GM21390 (cell line): ENCODE measurements at regions not wholly inside any gene's neighbourhood (a gene's known extent, or its start where the extent isn't known, plus 50 kb on each side); places are given as distances from the start of the nearest gene placed in this dataset.
A peak's percentile ranks its signal among the peaks of the same experiment; 100 is the strongest.

ENCODE experiments used
- ATAC-seq: cut with Tn5 transposase; IDR thresholded peaks from one replicate; pipeline ENCODE4 v1.9.1; 2021; ENCODE audit not compliant: unreplicated experiment

DNA sequence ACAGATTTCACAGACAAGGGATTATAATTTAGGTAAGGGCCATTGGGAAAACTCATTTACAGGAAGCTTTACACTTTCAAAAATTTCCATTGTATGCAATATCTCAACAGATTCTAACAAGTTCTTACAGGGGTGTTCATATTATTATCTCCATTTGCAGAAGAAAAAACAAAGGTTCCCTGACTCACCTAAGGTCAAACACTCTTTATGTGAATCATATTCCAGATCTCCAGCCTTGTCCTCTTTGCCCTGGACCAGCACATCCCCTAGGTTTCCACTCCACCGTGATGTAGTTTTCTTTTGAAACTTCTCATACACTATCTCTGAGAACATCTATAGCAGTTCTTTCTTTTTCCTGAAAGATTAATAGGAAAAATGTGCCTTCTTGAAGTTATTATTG, 96.4 kb upstream of the HS3ST1 start:
- no peak for ATAC-seq

DNA sequence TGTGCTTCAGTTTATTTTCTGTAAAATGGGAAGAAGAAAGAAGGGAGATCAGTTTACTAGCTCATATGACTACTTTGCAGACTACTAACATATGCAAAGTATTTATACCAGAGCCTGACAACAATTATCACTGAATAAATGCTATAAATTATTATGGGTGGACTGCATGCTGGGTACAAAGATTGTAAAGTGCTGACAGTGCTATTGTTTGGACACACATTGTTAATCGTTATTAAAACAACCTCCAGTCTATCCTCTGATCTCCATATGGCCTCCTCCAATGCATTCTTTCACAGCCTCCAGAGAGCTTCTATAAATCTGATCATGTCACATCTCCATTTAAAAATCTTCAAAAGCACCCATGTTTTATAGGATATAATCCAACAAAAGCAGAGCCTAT, 90.1 kb upstream of the HS3ST1 start:
- ATAC-seq: no peak

DNA sequence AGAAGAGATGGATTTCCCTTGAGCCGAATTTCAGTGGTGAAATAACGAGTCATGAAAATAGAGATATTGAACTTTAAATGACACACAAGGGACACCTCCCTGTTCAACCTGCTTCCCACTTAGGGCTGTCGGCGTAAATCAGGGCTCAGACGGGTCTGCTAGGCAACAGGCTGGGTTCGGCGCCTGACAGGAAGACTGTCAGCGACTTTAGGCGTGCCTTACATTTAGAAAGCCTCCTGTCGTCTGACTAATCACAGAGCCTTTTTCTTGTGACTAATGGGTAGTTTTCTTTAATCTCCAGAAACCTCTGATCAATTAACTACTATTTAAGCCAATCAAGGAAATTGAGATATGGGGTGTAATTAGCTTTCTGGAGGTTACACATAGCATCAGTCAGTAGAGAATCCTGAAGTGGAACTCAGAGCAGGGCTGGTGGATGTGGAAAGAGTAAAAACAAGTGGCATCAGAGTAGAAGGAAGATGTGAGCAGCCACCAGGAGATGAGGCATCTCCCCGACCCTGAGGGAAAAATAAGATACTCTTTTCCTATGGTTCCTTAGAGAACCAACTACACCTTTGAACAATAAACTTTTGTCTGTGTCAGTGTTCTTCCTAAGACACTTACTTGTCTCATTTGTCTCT, 86.2 kb upstream of the HS3ST1 start:
- ATAC-seq: no peak

DNA sequence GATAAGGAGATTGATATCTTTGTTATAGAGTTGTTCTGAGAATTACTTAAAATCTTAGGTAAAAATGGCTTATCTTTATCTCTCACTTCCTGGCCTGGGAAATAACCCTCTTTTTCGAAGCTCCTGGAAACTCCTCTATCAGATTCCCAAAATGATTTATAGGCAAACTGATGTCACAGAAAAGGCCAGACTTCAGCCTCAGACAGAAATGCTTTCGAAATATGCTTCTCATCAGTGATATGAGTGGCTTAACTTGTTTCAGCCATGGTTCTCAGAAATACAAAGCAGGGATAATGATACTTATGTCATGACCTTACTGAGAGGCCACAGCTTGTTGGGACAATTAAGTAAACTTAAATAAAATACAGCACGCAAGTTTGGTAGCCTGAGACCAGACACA, 85.3 kb upstream of the HS3ST1 start:
- no peak for ATAC-seq

DNA sequence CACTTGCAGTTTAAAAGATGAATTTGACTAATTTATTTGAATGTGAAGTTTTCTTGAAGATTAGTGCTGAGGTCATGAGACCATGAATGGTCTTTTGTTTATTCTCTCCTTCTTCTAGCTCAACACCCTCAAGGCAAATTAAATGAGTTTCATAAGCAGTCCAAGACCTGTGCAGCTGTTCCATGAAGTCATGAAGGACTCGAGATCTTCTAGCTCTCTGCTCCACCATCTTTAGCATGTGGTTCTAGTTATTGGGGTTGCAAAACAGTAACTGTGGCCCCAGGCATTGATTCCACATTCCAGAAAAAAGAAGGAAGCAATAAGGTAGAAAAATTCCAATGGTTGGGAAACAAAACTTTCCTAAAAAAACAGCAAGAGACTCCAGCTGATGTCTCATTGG, 84.2 kb upstream of the HS3ST1 start:
- ATAC-seq: no peak

DNA sequence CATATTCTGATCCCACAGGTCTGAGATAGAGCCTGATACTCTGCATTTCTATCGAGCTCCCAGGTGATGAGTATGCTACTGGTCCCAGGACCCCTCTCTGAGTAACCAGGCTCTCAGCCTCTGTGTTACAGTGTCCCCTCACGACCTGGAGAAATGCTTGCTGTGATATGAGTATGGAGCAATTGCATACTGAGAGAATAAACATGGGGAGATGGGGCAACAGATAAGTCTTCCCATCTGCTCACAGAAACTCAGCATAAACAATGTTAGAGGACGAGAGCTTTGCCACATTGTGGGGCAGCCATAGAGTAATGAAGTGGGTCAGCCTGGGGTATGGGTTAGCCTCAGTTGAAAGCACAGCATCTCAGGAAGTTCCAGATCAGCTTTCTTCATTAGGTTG, 82.6 kb upstream of the HS3ST1 start:
- no peak for ATAC-seq

DNA sequence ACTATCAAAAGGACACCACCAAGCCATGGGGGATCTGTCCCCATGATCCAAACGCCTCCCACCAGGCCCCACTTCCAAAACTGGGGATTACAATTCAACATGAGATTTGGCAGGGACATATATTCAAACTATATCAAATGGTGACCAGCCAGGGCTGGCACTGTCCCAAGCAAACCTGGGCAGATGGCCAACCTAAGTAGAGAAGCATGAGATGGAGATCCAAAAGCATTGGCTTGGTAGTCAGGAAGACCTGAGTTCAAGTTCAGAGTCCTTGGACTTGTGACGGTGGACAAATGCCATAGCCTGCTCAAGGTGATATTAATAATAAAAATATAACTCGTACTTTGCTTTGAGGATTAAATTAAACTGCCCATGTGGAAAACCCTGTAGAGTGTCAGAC, 79.2 kb upstream of the HS3ST1 start:
- ATAC-seq: no peak

DNA sequence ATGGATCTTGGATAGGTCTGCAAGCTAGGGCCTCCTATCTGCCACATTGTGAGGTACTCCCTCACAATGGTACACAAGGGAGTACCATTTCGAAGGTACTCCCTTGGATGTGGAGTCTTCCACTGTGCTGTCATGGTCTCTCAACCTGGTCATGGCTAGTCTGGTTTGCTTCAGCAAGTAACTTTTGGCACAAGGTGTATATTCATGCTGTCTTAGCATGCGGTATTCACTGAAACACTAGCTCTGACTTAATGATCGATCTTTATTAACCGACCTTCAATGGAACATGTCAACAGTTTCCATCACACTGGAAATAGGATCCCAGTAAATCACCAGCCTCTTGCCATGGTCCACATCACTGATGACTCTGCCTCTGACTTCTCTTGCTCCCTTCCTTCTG, 77.5 kb upstream of the HS3ST1 start:
- ATAC-seq: no peak

DNA sequence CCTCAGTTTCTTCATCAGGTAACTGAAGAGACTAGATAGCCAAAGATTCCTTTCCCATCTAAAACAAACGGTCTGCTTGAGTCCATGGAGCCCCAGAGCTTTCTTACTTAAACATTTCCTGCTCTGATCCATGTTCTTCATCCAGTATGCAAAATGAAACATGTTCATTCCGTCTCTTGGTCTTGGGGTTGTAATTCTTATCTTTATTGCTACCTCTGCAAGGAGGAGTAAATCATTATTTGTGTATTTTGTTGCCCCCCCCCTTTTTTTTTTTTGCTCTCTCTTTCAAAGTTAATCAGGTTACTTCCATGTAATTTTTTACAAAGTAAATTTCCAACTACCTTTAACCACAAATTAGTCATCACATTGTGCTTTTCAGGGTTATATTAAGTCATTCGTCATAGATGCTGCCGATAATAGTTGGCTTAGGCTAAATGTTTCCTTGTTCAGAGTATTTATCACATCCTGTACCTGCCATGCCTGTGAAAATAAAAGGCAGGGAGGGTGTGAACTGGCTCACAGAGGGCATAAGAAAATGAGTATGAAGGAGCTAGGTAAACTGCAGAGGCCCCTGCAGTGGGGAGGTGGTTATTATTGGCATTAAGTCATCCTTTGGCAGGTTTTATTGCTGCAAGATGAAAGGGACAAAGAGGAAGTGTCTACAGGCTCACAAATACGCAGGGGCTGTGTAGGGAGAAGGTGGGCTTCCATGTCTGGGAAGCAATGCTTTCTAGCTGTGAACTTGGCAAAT, 76.7 kb upstream of the HS3ST1 start:
- ATAC-seq: no peak

DNA sequence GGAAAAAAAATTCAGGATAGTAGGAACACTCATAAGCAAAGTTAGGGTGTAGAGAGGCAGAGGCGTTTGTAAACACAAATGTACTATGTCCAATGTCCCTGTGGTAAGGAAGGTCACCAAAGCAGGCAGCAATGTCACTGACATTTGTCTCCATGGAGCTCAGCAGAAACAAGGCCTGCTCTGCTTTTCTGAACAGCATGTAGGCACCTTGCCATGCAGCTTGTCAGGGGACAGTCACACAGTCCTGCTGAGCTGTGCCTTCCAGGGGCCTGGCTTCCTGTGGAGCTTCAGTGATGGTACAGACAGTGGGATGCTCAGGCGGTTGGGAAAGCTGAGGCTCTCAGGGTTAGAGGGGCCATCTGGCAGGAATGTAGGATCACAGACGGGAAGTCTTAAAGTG, 74.5 kb upstream of the HS3ST1 start:
- ATAC-seq: no peak

DNA sequence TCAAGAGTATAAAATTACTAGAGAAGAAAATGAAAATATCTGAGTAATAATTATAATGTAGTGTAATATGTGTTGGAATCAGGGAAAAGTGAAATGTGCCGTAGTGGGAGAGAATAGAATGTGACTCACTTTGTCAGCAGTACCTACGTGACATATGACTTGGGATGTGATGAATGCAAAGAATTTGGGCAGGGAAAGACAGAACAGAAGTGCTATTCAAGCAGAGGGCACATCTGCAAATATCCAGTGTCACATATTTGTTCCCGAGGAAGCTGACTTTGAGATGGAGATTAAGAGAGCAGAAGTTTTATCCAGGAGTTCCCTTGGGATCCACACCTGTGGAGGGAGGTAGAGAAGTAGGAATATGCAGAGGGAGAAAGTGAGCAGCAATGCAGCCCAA, 69.3 kb upstream of the HS3ST1 start:
- ATAC-seq: no peak

DNA sequence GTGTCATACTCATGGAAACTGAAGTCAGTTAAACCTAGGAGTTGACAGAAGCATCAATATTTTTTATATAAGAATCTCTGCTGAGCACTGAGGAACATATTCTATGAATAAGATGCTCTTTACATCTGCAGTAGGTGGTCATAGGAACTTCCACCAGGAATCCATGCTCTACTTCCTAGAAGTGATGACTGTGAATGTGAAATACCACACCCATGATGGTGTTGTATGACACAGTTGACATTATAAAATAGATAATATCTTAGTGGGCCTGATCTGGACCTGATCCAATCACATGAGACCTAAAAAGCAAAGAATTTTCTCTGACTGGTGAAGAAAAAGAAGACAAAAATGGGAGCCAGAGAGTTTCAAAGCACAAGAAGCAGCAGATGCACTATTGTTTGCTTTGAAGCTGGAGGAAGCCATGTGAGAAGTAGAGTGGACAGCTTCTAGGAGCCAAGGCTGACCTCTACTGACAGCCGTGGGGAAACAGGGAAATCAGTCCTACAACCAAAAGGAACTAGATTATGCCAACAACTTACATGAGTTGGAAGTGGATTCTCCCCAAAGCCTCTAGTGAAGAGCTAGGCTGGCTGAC, 68.6 kb upstream of the HS3ST1 start:
- ATAC-seq: no peak

DNA sequence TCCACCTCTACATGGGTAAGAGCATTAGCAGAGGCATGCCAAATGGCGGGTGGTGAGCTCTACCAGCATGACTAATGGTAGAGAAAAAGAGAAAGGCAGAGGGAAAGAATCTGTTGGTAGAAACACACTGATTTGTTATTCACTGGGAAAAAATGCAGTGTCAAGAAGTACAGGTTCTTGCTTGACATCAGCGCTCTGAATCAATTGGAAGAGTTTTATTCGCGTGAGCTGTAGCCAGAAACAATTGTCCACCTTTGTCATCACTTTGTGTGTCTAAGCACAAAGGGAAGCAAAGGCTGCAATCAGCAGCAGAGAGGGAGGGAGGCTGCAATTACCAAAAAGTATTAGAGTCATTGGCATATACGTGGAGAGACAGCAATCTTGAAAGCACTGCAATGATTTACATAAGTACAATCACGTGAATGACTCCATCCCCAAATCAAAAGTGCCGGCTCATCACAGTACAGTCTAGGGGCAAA, 67.7 kb upstream of the HS3ST1 start:
- ATAC-seq: no peak

DNA sequence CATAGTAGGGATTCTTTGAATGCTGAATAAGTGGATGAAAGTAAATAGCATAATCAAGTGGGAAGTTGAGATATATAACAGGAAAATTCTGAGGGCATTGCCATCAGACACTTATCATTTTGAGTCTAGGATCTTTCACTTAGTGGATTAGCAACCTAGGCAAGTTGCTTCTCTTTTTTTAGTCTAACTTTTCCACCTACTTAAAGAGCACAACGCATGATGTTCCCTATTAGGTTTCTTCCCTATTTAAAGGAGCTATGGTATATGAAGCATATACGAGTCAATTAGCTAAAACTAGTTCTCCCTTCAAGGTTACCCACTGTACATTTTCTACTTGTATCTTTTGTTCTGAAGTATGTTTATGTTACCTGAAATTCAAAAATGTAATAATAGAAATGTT, 67.1 kb upstream of the HS3ST1 start:
- no peak for ATAC-seq

DNA sequence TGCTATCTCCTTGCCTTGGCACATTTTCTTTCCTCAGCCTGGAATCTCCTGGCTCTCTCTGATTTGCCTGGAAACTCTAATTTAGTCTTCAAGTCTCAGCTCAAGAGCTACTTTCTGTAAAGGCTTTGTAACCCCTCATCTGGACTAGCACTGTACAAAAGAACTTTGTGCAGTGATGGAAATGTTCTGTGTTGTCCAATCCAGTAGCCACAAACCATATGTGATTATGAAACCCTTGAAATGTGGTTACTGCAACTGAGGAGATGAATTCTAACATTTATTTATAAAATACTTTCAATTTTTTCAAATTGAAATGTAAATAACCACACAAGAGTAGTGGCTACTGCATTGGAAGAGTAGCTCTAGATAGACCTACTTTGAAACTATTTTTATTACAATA, 66.6 kb upstream of the HS3ST1 start:
- ATAC-seq: no peak

DNA sequence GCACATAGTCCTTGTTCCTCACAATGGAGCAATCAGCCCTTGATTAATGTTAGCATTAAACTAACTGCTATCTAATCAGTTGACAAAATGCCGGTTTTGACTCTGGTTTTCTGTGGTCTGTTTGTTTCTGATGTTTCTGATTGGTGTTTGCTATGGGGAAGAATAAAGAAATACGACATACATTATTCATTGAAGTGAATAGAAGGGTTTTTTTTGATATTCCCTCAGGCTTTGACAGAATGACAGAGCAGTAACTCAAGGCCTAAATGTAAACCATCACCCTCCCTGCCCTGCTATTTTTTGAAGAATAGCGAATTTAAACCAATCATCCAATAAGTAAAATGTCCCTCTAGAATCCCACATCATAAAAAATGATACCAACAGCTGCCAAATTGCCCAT, 65.5 kb upstream of the HS3ST1 start:
- ATAC-seq: no peak

DNA sequence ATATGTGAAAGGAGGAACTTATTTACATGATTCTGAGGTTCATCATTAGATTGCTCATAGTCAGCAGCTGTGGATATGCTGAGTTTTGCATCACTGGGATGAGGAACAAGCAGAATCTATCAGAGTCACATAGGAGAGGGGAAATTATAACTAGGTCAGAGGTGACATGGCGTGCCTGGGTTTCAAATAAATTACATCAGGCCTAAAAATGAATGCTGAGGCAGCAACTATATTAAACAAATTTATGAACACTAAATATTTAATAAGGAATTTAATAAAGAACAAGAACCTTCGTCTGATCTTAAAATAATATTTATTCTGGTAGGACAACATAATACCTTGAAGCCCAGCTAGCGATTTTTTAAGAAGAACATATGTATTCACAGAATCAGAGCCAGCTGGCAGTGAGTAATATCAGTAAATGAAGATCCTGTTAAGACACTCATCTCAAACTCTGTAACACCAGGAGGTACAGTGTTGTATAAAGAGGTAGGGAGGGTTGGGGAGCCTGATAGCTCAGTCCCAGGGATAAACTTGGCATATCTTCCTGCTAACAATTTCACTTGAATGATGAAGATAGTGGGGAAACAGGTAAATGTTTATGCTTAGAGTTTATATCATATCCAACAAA, 60.9 kb upstream of the HS3ST1 start:
- ATAC-seq: no peak

DNA sequence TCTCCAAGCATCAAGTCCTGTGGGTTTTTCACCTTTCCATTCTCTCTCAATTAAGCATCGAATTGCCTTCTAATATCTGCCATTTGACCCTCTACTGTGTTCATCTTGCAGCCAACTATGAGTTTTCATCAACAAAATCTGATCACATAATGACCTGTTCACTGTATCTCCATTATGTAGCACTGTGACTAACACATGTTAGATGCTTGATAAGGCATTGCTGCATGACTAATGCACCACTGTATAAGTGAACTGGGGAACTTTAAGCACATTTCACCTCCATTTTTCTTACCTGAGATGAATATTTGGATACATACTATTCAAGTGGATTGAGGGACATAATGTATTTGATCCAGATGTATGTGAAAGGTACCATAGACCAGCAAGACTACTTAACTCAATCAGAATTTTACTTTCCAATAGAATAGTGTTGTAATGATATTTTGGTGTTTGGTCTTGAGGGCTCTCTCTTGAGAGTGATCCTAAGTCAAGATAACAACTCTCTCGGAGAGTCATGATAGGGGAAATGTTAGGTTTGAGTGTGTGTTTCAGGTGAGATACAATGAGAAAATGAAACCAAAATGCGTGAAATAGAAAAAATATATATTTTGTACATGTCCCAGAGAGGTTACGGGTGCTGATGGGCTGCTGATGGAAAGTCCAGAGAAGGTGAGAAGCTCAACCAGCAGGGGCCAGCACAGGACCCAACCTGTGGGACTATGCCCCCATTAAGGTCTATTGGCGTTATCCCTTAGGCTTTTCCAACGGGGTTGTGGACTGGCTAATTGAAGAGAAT, 60.2 kb upstream of the HS3ST1 start:
- no peak for ATAC-seq

DNA sequence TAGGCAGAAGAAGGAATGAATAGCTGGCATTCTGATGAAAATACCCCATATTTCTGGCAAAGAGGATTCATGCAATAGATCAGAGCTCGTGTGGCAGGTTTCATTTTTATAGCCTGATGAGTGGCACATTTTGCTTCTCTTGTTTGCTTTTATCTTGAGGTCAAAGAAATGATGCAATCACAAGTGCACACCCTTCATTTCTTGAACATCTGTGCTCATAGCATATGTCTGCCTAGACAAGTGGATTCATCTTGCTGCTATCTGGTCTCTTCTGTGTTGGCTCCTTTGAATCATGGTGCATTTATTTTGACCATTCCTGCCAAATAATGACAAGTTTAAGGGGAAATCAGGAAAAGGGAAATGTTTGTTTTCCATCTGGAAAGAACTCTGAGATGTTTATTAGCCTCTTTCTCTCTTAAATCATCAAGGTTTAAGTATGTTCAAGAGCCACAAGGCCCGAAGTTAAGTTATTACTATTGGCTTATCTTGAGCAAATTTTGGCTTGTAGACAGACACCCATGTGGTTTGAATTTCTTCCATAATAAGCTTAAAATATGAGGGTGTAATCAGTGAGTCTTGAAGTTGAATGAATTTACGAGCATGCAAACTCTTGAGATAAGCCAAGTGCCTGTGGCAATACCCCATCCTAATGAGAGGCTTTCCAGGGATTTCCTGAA, 59.3 kb upstream of the HS3ST1 start:
- ATAC-seq: no peak

DNA sequence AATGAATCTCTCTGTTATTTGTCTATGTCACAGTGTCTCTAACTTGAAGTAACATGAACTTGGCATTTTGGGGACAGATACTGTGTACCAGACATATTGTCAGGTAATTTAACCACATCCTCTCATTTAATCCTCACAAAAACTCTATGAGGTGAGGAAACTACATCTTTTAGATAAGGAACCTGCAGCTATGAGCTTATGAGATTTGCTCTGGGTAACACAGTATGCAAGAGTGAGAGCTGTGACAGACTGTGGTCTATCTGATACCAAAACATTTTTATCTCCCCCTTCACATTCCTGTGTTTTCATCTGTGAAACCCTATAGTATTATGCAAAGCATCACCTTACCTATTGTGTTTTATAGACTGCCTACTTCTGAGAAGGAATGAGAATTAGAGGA, 58.4 kb upstream of the HS3ST1 start:
- ATAC-seq: peak; percentile 52

DNA sequence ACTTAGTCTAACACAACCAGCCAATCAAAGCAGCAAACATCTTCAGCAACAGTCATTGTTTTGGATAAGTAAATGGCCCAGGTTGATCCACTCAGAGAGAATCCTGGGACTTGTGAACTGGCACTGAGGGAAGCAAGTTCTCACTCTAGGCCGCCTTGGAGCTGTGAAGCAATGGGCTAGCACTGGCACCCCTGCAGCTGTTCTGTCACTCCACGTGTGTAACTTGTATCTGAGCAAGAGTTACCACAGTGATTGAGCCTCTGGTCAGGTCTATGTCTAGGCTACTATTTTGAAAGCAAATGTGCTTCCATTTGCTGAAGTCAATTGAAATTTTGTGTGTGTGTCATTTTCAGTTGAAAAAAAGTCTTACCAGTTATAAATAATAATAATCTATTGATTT, 57.2 kb upstream of the HS3ST1 start:
- no peak for ATAC-seq
